CD8-positive, alpha-beta memory T cell (primary cell): ENCODE measurements at regions not wholly inside any gene's neighbourhood (a gene's known extent, or its start where the extent isn't known, plus 50 kb on each side); places are given as distances from the start of the nearest gene placed in this dataset.
"Not testable (repeated sequence)": the region's sequence is repeated elsewhere in the genome, so short reads cannot be mapped to it uniquely, and the experiment has no call there.

Experiments
- CTCF ChIA-PET: fragments of 350-600 bp; sonication (Branson Sonifier 250); formaldehyde crosslinking; loops from one replicate; lab custom pipeline; 2021; ENCODE audit warnings: antibody characterized with exemption; lab: Charles Lee
- POLR2A ChIA-PET: fragments of 350-600 bp; sonication (Branson Sonifier 250); formaldehyde crosslinking; loops from one replicate; lab custom pipeline; 2021; ENCODE audit warnings: antibody characterized with exemption; lab: Charles Lee
- DNase-seq, 5 donors: peaks; one replicate each; pipeline versions ENCODE4 v3.0.0 to v3.0.0-alpha.2; 2020 to 2022; ENCODE audit warnings: mixed read lengths in 1 of 5
- H3K27ac ChIP-seq: one replicate; pipeline ENCODE4 v1.7.0; 2013; ENCODE audit warnings: low read depth, mild to moderate bottlenecking, low read length, moderate library complexity
- H3K27me3 ChIP-seq: 2 replicates; pipeline ENCODE4 v1.7.0; 2013; ENCODE audit warnings: low read length, mild to moderate bottlenecking; ENCODE audit not compliant: insufficient read depth, poor library complexity, severe bottlenecking
- H3K36me3 ChIP-seq: 2 replicates; pipeline ENCODE4 v1.7.0; 2013; ENCODE audit warnings: mild to moderate bottlenecking, low read length, moderate library complexity; ENCODE audit not compliant: insufficient read depth
- H3K4me1 ChIP-seq: 2 replicates; pipeline ENCODE4 v1.7.0; 2013; ENCODE audit warnings: mild to moderate bottlenecking, low read length, moderate library complexity; ENCODE audit not compliant: insufficient read depth
- H3K4me3 ChIP-seq: 2 replicates; pipeline ENCODE4 v1.7.0; 2013; ENCODE audit warnings: mild to moderate bottlenecking, low read length
- H3K9me3 ChIP-seq: 2 replicates; pipeline ENCODE4 v1.7.0; 2013; ENCODE audit warnings: mild to moderate bottlenecking, low read length
- H3K27ac Mint-ChIP-seq, 8 donors: one replicate each; pipeline ENCODE4 v1.8.0; 2020 to 2021; ENCODE audit warnings: mixed read lengths in 8 of 8, mild to moderate bottlenecking in 6 of 8, inconsistent platforms in 3 of 8, moderate library complexity in 3 of 8
- H3K27me3 Mint-ChIP-seq, 2 donors: one replicate each; pipeline ENCODE4 v1.8.0; 2020 to 2021; ENCODE audit warnings: mixed read lengths in 2 of 2, mild to moderate bottlenecking in 1 of 2, moderate library complexity in 1 of 2
- H3K36me3 Mint-ChIP-seq, 3 donors: one replicate each; pipeline ENCODE4 v1.8.0; 2020 to 2021; ENCODE audit warnings: mixed read lengths in 3 of 3, inconsistent platforms in 1 of 3, mild to moderate bottlenecking in 1 of 3
- H3K4me1 Mint-ChIP-seq, 3 donors: one replicate each; pipeline ENCODE4 v1.8.0; 2020 to 2021; ENCODE audit warnings: mixed read lengths in 3 of 3, inconsistent platforms in 1 of 3, mild to moderate bottlenecking in 1 of 3
- H3K4me3 Mint-ChIP-seq, 7 donors: one replicate each; pipeline ENCODE4 v1.8.0; 2020 to 2021; ENCODE audit warnings: mixed read lengths in 7 of 7, mild to moderate bottlenecking in 6 of 7, moderate library complexity in 4 of 7, inconsistent platforms in 2 of 7
- H3K9me3 Mint-ChIP-seq, 5 donors: one replicate each; pipeline ENCODE4 v1.8.0; 2020 to 2022; ENCODE audit warnings: mixed read lengths in 5 of 5, mild to moderate bottlenecking in 3 of 5, moderate library complexity in 2 of 5, inconsistent platforms in 1 of 5

DNA sequence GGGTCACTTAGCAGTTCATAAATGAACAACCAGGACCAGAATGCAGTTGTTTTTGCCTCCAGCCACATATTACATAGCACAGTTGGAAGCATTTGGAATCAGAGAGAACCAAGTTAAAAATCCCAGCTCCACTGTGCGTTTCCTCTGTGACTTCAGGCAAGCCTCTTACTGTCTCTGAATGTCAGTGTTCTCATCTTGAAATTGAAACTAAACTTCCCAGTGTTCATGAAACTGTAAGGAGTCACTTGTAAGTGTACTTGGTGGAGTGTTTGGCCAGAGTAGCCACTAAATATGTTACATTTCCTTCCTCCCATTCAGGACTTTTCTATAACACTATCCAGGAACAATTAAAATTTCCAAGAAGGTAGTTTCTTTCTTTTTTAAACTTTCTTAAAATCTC lies 276.8 kb downstream of the KCNRG start:
- no peak overlapping the region for H3K27ac ChIP-seq
- no peak overlapping the region for H3K4me3 ChIP-seq
- H3K36me3 Mint-ChIP-seq, result peaks cover 0 to 7% (median 0%) of the 10 kb centered on the region in 3 donors
- peaks cover 6 to 15% (median 10%) of the 10 kb centered on the region in 3 donors for H3K4me1 Mint-ChIP-seq
- peaks cover 0 to 4% (median 0%) of the 10 kb centered on the region in 5 donors for H3K9me3 Mint-ChIP-seq
- H3K27ac Mint-ChIP-seq, result peak overlapping the region in 2 of 8 donors; percentile 31 to 52
- H3K27me3 Mint-ChIP-seq, result peaks cover 0 to 2% of the 10 kb centered on the region in 2 donors
- H3K9me3 ChIP-seq, result no peaks in the 10 kb centered on the region
- ChIA-PET POLR2A (no interaction called here), CTCF (no interaction called here)
- H3K4me3 Mint-ChIP-seq, result peak overlapping the region in 1 of 7 donors; percentile 9
- no peaks in the 10 kb centered on the region for H3K36me3 ChIP-seq
- DNase-seq, result no peak
- H3K27me3 ChIP-seq, result no peaks in the 10 kb centered on the region
- no peaks in the 10 kb centered on the region for H3K4me1 ChIP-seq

DNA sequence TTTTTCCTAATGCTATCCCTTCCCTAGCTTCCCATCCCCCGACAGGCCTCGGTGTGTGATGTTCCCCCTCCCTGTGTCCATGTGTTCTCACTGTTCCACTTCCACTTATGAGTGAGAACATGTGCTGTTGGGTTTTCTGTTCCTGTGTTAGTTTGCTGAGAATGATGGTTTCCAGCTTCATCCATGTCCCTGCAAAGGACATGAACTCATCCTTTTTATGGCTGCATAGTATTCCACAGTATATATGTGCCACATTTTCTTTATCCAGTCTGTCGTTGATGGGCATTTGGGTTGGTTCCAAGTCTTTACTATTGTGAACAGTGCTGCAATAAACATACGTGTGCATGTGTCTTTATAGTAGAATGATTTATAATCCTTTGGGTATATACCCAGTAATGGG lies 279.2 kb downstream of the KCNRG start:
- DNase-seq, CTCF ChIA-PET, H3K4me1 ChIP-seq, H3K9me3 Mint-ChIP-seq, H3K4me3 ChIP-seq, H3K9me3 ChIP-seq, H3K27ac ChIP-seq, H3K36me3 ChIP-seq, H3K27me3 ChIP-seq, POLR2A ChIA-PET, H3K27ac Mint-ChIP-seq, H3K27me3 Mint-ChIP-seq, H3K4me3 Mint-ChIP-seq, H3K36me3 Mint-ChIP-seq: not testable (repeated sequence)
- H3K4me1 Mint-ChIP-seq, result peaks cover 23 to 39% (median 25%) of the 10 kb centered on the region in 3 donors

DNA sequence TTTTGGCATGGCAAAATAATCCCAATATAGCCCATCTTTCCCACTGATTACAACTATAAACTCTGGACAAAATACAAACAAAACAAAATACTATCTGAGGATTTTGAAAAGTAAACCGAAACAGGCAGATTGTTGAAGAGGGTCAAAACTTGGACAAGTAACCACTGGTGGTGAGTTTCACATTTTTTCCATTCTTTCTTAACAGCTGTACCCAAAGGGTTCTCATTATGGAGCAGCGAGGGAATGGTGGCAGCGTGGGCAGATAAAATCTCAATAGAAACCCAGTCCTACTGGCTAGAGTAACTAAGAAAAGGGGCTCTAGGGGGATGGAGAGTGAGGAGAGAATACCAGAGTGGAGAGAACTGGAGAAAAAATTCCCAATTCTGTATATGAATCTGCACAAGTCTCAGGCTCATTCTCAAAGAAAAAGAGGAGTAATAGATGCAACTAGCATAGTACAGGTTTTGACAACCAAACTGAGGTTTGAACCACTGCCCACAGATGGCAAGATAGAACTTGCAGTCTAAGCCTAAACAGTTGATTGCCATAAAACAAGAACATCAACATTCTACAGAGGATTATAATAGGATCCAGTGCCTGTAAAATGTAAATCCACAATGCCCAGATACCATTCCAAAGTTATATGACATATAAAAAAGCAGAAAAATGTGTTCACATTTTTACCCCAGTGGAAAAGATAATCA lies 284.5 kb downstream of the KCNRG start:
- Mint-ChIP-seq H3K27me3 (peaks cover 0 to 5% of the 10 kb centered on the region in 2 donors), H3K4me3 (no peak overlapping the region), H3K9me3 (peaks cover 0 to 4% (median 0%) of the 10 kb centered on the region in 5 donors), H3K27ac (no peak overlapping the region), H3K36me3 (peaks cover 0 to 3% (median 0%) of the 10 kb centered on the region in 3 donors), H3K4me1 (peaks cover 32 to 46% (median 37%) of the 10 kb centered on the region in 3 donors)
- Histone ChIP-seq H3K27me3 (no peaks in the 10 kb centered on the region), H3K27ac (no peak overlapping the region), H3K36me3 (no peaks in the 10 kb centered on the region), H3K4me3 (no peak overlapping the region), H3K9me3 (no peaks in the 10 kb centered on the region), H3K4me1 (no peaks in the 10 kb centered on the region)
- POLR2A ChIA-PET, result no interaction called here
- no peak for DNase-seq
- CTCF ChIA-PET, result no interaction called here

DNA sequence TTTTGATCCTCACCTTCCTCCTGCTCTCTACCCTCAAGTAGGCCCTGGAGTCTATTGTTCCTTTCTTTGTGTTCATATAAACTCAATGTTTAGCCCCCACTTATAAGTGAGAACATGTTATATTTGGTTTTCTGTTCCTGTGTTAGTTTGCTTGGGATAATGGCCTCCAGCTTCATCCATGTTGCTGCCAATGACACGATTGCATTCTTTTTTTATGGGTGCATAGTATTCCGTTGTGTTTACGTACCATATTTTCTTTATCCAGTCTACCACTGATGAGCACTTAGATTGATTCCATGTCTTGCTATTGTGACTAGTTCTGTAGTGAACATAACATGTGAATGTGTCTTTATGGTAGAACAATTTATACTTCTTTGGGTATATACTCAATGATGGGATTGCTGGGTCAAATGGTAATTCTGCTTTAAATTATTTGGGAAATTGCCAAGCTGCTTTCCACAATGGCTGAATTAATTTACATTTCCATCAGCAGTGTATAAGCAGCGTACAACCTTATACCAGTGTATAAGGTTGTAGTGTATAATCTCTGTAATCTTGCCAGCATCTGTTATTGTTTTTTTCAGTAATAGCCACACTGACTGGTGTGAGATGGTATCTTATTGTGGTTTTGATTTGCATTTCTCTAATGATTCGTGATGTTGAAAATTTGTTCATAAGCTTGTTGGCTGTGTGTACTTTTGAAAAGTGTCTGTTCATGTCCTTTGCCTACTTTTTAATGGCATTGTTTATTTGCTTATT lies 288.9 kb downstream of the KCNRG start:
- H3K27me3 ChIP-seq, result no peaks in the 10 kb centered on the region
- H3K36me3 ChIP-seq, result no peaks in the 10 kb centered on the region
- Mint-ChIP-seq H3K27me3 (no peaks in the 10 kb centered on the region), H3K36me3 (no peaks in the 10 kb centered on the region), H3K9me3 (no peaks in the 10 kb centered on the region), H3K4me1 (peaks cover 31 to 42% (median 42%) of the 10 kb centered on the region in 3 donors), H3K4me3 (no peak overlapping the region), H3K27ac (peak overlapping the region in 3 of 8 donors; percentile 5 to 33 (median 25))
- H3K9me3 ChIP-seq, result no peaks in the 10 kb centered on the region
- DNase-seq, result no peak
- no peaks in the 10 kb centered on the region for H3K4me1 ChIP-seq
- H3K4me3 ChIP-seq, result no peak overlapping the region
- no peak overlapping the region for H3K27ac ChIP-seq
- CTCF ChIA-PET, result no interaction called here
- POLR2A ChIA-PET, result no interaction called here

DNA sequence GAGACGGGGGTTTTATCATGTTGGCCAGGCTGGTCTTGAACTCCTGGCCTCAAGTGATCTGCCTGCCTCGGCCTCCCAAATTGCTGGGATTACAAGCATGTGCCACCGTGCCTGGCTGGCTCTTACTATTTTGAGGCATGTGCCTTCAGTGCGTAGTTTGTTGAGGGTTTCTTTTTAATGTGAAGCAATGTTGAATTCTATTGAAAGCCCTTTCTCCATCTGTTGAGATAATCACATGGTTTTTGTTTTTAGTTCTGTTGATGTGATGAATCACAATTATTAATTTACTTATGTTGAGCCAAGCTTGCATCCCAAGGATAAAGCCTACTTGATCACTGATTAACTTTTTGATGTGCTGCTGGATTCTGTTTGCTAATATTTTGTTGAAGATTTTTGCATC lies 290.9 kb downstream of the KCNRG start:
- H3K9me3 Mint-ChIP-seq, result no peaks in the 10 kb centered on the region
- H3K4me3 ChIP-seq, result no peak overlapping the region
- no peaks in the 10 kb centered on the region for H3K36me3 ChIP-seq
- H3K4me1 Mint-ChIP-seq, result peaks cover 34 to 41% (median 41%) of the 10 kb centered on the region in 3 donors
- H3K4me3 Mint-ChIP-seq, result no peak overlapping the region
- no peaks in the 10 kb centered on the region for H3K27me3 ChIP-seq
- ChIA-PET POLR2A (no interaction called here), CTCF (no interaction called here)
- no peak overlapping the region for H3K27ac ChIP-seq
- DNase-seq, result no peak
- H3K27ac Mint-ChIP-seq, result no peak overlapping the region
- no peaks in the 10 kb centered on the region for H3K9me3 ChIP-seq
- no peaks in the 10 kb centered on the region for H3K36me3 Mint-ChIP-seq
- H3K4me1 ChIP-seq, result peaks cover 11% of the 10 kb centered on the region
- no peaks in the 10 kb centered on the region for H3K27me3 Mint-ChIP-seq

DNA sequence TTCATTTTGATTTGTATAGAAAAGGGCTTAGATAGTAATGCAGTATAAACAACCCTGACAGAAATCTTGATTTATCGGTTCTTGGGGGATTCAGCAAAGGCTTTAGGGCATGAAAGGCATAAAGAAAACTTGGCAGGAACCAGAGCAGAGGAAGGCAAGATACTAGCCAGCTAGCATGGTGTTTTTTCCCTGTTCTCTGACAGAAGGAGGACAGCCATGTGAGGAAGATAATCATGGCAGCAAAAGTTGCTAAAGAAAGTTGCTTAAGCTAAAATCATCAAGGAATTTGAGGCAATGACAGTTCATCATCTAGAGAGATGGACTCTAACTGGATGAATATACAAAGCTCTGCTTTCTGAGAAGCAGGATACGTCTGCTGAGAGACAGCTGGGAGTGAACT lies 294.1 kb downstream of the KCNRG start:
- no peaks in the 10 kb centered on the region for H3K36me3 ChIP-seq
- Mint-ChIP-seq H3K9me3 (no peaks in the 10 kb centered on the region), H3K27ac (peak overlapping the region in 2 of 8 donors; percentile 13 to 43), H3K36me3 (no peaks in the 10 kb centered on the region), H3K27me3 (no peaks in the 10 kb centered on the region), H3K4me3 (peak overlapping the region in 3 of 7 donors; percentile 8 to 72 (median 59)), H3K4me1 (peaks cover 32 to 39% (median 36%) of the 10 kb centered on the region in 3 donors)
- no peak for DNase-seq
- H3K27me3 ChIP-seq, result no peaks in the 10 kb centered on the region
- H3K27ac ChIP-seq, result no peak overlapping the region
- no peaks in the 10 kb centered on the region for H3K9me3 ChIP-seq
- peaks cover 11% of the 10 kb centered on the region for H3K4me1 ChIP-seq
- CTCF ChIA-PET, result no interaction called here
- POLR2A ChIA-PET, result no interaction called here
- no peak overlapping the region for H3K4me3 ChIP-seq

DNA sequence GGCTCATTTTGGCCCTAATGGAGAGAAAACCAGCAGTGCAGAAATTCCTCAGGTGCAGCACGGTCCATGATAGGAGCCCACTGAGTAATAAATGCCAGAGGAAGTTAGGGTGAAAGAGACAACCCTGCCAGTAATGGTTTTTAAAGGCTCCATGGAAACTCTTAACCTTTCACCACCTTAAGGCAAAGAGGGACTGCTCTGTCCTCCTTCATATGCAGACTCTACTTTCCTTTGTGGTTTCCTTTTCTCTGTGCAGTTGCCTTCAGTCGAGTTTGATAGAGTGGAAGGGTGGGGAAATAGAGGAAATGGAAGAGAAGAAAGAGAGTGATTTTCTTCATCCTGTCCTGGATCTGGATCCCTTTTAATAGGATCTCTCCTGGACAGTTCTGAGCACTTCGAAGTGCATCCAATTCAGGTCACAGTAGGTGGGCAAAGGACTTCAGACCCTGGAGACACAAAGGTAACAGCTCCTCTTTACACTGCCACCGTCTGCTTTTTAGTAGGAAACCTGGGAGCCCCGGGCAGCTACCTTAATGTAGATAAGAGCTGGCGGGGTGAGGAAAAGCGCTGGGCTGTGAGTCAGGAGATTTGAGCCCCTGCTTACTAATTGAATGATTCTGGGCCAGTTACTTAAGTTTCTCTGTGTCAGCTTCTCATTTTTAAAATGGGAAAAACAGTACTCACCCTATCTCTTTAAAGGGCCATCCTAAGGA lies 294.8 kb downstream of the KCNRG start:
- peak overlapping the region in 5 of 8 donors; percentile 0 to 79 (median 70) for H3K27ac Mint-ChIP-seq
- H3K9me3 Mint-ChIP-seq, result no peaks in the 10 kb centered on the region
- ChIA-PET POLR2A (no interaction called here), CTCF (no interaction called here)
- H3K4me3 ChIP-seq, result no peak overlapping the region
- H3K4me1 ChIP-seq, result peaks cover 11% of the 10 kb centered on the region
- DNase-seq, result no peak
- peaks cover 25 to 32% (median 28%) of the 10 kb centered on the region in 3 donors for H3K4me1 Mint-ChIP-seq
- no peaks in the 10 kb centered on the region for H3K27me3 ChIP-seq
- H3K4me3 Mint-ChIP-seq, result peak overlapping the region in 6 of 7 donors; percentile 2 to 72 (median 56)
- H3K27me3 Mint-ChIP-seq, result no peaks in the 10 kb centered on the region
- H3K9me3 ChIP-seq, result no peaks in the 10 kb centered on the region
- no peaks in the 10 kb centered on the region for H3K36me3 ChIP-seq
- no peak overlapping the region for H3K27ac ChIP-seq
- H3K36me3 Mint-ChIP-seq, result no peaks in the 10 kb centered on the region

DNA sequence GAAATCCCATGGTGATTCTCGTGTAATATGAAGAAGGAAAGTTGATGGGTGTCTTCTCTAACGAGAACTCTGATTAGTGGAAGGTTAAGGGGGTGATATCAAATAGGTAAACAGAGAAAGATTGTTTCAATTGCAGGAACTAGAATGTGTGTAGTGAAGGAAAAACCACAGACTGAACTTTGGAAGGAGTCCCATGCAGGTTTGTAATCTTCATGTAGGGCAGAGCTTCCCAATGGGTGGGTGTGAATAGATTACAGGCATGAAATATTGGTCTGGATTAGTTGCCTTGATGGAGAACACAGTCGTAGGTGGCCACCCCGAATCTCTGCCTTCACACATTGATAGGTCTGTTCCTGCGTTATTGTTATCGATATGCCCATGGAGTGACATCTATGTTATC lies 295.5 kb downstream of the KCNRG start:
- DNase-seq, result no peak
- Mint-ChIP-seq H3K27me3 (no peaks in the 10 kb centered on the region), H3K4me3 (peak overlapping the region in 1 of 7 donors; percentile 12), H3K9me3 (no peaks in the 10 kb centered on the region), H3K4me1 (peaks cover 22 to 25% (median 23%) of the 10 kb centered on the region in 3 donors), H3K27ac (no peak overlapping the region), H3K36me3 (no peaks in the 10 kb centered on the region)
- ChIA-PET POLR2A (no interaction called here), CTCF (no interaction called here)
- H3K4me1 ChIP-seq, result peaks cover 11% of the 10 kb centered on the region
- H3K27me3 ChIP-seq, result no peaks in the 10 kb centered on the region
- H3K9me3 ChIP-seq, result no peaks in the 10 kb centered on the region
- H3K27ac ChIP-seq, result no peak overlapping the region
- H3K4me3 ChIP-seq, result no peak overlapping the region
- H3K36me3 ChIP-seq, result no peaks in the 10 kb centered on the region
